HCT116 (cell line): ENCODE measurements at regions not wholly inside any gene's neighbourhood (a gene's known extent, or its start where the extent isn't known, plus 50 kb on each side); places are given as distances from the start of the nearest gene placed in this dataset.

Source experiments
- CEBPB ChIP-seq: IDR thresholded peaks from 2 replicates; pipeline ENCODE4 v1.6.1; 2012; ENCODE audit warnings: low read depth
- ELF1 ChIP-seq: IDR thresholded peaks from 2 replicates; pipeline ENCODE4 v1.6.1; 2012; ENCODE audit warnings: low read depth, borderline replicate concordance
- EZH2 ChIP-seq: fragments of 200-600 bp; sonication (generic); IDR thresholded peaks from 2 replicates; pipeline ENCODE4 v1.6.1; 2017; ENCODE audit warnings: antibody characterized with exemption, mixed run types
- EZH2phosphoT487 ChIP-seq: fragments of 200-600 bp; IDR thresholded peaks from 2 replicates; pipeline ENCODE4 v1.6.1; 2018; ENCODE audit warnings: antibody characterized with exemption, borderline replicate concordance
- JUND ChIP-seq: IDR thresholded peaks from 2 replicates; pipeline ENCODE4 v1.6.1; 2012
- POLR2A ChIP-seq: IDR thresholded peaks from 2 replicates; pipeline ENCODE4 v1.7.0; 2011; ENCODE audit warnings: borderline replicate concordance; ENCODE audit not compliant: insufficient read depth, insufficient read length; ENCODE audit errors: extremely low read depth
- POLR2AphosphoS5 ChIP-seq: IDR thresholded peaks from 2 replicates; pipeline ENCODE4 v1.6.1; 2011; ENCODE audit warnings: mild to moderate bottlenecking, low read depth, low read length, moderate library complexity
- RAD21 ChIP-seq: IDR thresholded peaks from 2 replicates; pipeline ENCODE4 v1.6.1; 2012; ENCODE audit warnings: low read depth, mild to moderate bottlenecking
- SIN3A ChIP-seq: IDR thresholded peaks from 2 replicates; pipeline ENCODE4 v1.6.1; 2012; ENCODE audit warnings: low read depth
- TCF7L2 ChIP-seq: IDR thresholded peaks from 2 replicates; pipeline ENCODE4 v1.7.0; 2011; ENCODE audit warnings: borderline replicate concordance, inconsistent platforms; ENCODE audit not compliant: insufficient read depth, insufficient read length; ENCODE audit errors: extremely low read depth
- YY1 ChIP-seq: IDR thresholded peaks from 2 replicates; pipeline ENCODE4 v1.6.1; 2011; ENCODE audit warnings: low read length, low read depth, moderate library complexity, mild to moderate bottlenecking; ENCODE audit not compliant: insufficient replicate concordance; ENCODE audit errors: extremely low read depth
- TF ChIP-seq, protein P1 (sequence below), 3 experiments: fragments of 200-600 bp in 1 of 3; sonication (generic) in 1 of 3; IDR thresholded peaks in 2 of 3; conservative IDR thresholded peaks in 1 of 3; 2 replicates each; pipeline ENCODE4 v1.5.1; 2012 to 2017; ENCODE audit warnings: low read depth in 2 of 3, low read length in 2 of 3, antibody characterized with exemption in 1 of 3, borderline replicate concordance in 1 of 3, control low read depth in 1 of 3, mild to moderate bottlenecking in 1 of 3, mixed read lengths in 1 of 3, mixed run types in 1 of 3, moderate library complexity in 1 of 3; ENCODE audit not compliant: insufficient read depth in 1 of 3
- TF ChIP-seq, protein P2 (sequence below): IDR thresholded peaks from 2 replicates; pipeline ENCODE4 v1.6.1; 2012
- TF ChIP-seq, protein P3 (sequence below): IDR thresholded peaks from 2 replicates; pipeline ENCODE4 v1.6.1; 2012

DNA sequence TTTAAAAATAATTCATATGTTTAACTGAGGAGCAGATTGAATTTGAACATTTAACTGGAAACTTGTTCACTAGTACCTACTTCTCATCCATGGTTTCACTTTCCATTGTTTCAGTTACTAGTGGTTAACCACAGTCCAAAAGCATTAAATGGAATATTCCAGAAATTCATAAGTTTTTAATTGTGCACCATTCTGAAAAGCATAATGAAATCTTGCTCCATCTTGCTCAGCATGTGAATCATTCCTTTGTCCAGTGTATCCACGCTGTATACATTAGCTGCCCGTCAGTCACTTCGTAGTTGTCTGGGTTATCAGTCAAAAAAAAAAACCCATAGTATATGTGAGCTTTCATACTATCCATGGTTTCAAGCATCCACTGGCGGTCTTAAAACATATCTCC is 217.6 kb downstream of the TPRG1 start:
- TF ChIP-seq, protein P1, sequence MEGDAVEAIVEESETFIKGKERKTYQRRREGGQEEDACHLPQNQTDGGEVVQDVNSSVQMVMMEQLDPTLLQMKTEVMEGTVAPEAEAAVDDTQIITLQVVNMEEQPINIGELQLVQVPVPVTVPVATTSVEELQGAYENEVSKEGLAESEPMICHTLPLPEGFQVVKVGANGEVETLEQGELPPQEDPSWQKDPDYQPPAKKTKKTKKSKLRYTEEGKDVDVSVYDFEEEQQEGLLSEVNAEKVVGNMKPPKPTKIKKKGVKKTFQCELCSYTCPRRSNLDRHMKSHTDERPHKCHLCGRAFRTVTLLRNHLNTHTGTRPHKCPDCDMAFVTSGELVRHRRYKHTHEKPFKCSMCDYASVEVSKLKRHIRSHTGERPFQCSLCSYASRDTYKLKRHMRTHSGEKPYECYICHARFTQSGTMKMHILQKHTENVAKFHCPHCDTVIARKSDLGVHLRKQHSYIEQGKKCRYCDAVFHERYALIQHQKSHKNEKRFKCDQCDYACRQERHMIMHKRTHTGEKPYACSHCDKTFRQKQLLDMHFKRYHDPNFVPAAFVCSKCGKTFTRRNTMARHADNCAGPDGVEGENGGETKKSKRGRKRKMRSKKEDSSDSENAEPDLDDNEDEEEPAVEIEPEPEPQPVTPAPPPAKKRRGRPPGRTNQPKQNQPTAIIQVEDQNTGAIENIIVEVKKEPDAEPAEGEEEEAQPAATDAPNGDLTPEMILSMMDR (IDR thresholded peaks at IDR 0.05 in 2 of 3, conservative IDR thresholded peaks at IDR 0.05 in 1 of 3; ENCODE audit: borderline replicate concordance in 1 of 3, insufficient read depth in 1 of 3, low read depth in 2 of 3, low read length in 2 of 3) = no peak
- TF ChIP-seq JUND (no peak), POLR2AphosphoS5 (no peak), ELF1 (no peak), EZH2phosphoT487 (no peak), POLR2A (no peak), EZH2 (no peak), YY1 (no peak), RAD21 (no peak), CEBPB (no peak), TCF7L2 (no peak), SIN3A (no peak)
- TF ChIP-seq, protein P2, sequence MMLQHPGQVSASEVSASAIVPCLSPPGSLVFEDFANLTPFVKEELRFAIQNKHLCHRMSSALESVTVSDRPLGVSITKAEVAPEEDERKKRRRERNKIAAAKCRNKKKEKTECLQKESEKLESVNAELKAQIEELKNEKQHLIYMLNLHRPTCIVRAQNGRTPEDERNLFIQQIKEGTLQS = no peak
- TF ChIP-seq, protein P3, sequence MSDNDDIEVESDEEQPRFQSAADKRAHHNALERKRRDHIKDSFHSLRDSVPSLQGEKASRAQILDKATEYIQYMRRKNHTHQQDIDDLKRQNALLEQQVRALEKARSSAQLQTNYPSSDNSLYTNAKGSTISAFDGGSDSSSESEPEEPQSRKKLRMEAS = no peak
